ENCODE measurements at regions not wholly inside any gene's neighbourhood (a gene's known extent, or its start where the extent isn't known, plus 50 kb on each side); places are given as distances from the start of the nearest gene placed in this dataset.

DNA sequence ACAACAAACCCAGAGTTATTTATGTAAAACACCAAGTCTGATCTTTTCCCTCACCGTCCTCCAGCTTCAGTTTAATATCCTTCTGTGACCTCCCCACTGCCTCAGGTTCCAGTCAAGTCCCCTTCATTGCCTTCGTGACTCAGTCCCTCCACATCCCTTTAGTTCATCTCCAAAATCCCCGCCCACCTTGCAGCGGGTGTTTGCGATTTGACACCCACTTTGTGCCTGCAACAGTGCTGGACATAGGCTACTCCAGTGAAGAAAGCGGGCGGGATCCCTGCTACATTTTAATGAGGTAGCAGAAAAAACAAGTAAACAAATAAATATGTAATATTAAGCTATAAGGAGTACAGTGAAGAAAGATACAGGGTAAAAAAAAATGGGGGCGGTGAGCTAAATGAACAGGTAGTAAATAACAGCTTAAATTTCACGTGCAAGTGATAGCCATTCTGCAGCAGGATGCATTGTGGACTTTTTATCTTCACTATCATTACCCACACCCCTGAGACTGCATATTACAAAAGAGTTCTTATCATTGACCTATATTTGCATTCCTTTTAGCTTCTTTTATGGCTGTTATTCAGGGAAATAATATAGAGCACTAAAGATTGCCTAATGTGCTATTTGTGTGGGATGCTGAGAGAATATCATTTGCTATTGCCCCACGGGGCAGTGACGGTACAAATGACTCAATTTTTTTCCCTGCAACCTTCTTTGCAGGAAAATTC, 222.8 kb upstream of the NUDT4 start:
- peak; percentile 26 for DNase-seq (ENCODE audit: low spot score)

- no peak for DNase-seq (ENCODE audit: low spot score)
Observed at GRCh38 chr12:93156086-93156716, 221.5 kb upstream of the NUDT4 start.

- no peak for DNase-seq (ENCODE audit: low spot score)
Observed at GRCh38 chr12:93157279-93157678, 220.4 kb upstream of the NUDT4 start.

GRCh38 chr12:93158065-93158843, 219.5 kb upstream of the NUDT4 start:
- DNase-seq (ENCODE audit: low spot score), result no peak

DNA sequence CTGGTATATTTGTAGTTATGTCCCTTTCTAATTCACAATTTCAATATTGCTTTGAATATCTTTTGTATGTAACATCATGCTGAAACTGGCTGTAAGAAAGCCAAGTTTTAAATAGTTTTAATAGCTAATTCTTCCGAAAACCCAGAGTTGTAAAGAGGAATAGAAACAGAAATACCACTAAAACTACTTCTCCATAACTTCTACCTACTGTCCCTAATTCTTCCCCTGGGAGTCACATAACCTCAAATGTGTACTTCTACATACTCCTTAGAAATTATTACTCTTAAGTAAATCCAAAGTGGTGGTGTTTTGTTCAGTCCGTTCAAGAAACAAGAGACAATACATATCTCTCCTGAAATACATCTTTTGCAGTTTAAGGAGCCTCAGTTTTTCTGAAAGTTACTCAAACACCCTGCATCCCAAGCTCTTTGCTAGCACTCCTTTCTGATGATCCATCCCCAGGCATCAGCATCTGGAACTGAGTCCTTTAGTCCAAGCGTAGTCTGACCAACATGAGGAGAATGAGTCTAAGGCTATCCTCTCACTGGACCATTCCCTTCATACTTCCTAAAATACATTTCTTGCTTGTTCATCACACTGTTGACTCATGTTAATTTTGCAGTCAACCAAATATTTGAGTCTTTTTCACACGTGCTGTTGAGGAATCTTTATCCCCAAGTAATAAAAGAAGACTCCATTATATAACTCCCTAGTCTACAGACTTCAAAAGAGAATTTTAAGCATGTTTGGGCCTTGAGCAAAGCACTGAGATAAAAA, 214.3 kb upstream of the NUDT4 start:
- DNase-seq (ENCODE audit: low spot score), result no peak

DNA sequence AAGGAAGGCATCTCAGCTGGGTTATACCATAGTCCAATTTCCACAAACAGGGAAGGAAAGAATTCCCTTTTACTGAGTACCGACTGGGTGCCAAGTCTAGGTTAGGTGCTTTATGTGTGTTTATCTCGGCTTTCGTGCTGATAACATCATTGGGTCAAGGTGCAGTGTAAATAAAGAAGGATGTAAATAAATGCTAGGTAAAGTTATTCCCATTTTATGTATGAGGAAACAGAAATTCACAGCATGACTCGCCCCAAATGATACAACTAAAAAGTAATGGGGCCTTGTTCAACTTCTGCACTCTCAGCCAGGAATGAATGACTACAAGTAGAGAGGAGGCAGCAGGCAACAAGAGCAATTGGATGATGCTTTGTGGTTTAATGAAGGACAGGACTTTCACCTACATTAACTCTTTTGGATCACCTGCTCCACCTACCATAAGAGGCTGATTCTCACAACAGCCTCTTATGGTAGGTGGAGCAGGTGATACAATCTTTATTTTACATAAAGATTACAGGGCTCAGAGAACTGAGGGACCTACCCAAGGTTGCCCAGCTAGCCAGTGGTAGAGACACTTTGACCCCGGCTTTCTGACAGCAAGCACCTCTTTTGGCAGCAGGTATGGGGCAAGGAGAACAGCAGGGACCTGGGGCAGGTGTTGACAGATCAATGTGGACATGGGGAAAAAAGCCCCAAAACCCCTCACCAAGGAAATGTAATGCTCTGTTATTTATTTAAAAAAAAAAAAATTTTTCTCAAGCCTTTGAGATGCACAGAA, 213.4 kb upstream of the NUDT4 start:
- no peak for DNase-seq (ENCODE audit: low spot score)

- no peak for DNase-seq (ENCODE audit: low spot score)
Observed at GRCh38 chr12:93165384-93165932, 212.3 kb upstream of the NUDT4 start.

DNA sequence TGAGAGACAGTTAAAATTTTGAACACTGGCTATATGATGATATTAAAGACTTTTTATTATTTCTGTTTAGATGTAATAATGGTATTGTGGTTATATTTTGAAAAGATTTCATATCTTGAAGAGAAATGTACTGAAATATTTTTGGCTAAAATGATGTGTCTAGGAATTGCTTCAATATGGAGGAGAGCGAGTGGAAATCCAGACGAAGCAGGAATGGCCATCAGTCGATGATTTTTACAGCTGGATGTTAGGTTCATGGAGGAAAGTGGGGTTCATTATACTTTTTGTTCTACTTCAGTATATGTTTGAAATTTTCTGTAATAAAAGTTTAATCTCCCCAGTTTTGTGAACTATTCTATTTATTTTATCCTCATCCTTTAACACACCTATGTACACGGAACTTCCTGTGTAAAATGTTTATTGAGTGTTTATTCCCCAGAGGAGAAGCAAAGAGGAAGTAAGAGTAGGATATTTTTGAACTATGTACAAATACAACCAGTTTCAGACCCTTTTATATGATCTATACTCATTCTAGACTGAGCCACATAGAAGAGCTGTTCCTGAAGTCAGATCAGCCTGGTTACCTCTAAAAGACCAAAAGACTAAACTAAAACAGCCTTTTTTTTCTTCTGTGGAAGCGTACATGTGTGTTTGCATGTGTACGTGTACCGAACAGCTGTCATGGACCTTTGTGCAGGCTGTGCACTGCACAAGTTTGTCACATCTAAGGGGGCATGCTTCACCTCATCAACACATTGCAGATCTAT, 211.0 kb upstream of the NUDT4 start:
- no peak for DNase-seq (ENCODE audit: low spot score)

DNA sequence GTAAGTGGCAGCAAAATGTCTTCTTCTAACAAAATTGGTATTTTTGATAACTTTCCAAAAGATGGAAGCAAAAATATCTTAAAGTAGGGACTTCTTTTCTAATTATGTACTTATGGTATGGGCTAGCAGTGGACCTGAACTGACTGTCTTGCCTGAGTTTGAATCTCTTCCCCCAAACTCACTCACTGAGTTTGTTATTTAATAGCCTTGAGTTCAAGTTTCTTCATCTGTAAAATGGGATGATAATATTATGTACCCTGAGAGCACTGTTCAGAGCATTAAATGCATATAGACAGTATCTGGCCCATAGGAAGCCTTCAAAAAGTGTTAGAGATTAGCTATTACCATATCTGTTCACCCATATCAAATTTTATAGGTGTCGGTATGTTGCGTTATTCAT, 210.4 kb upstream of the NUDT4 start:
- DNase-seq (ENCODE audit: low spot score), result no peak

DNA sequence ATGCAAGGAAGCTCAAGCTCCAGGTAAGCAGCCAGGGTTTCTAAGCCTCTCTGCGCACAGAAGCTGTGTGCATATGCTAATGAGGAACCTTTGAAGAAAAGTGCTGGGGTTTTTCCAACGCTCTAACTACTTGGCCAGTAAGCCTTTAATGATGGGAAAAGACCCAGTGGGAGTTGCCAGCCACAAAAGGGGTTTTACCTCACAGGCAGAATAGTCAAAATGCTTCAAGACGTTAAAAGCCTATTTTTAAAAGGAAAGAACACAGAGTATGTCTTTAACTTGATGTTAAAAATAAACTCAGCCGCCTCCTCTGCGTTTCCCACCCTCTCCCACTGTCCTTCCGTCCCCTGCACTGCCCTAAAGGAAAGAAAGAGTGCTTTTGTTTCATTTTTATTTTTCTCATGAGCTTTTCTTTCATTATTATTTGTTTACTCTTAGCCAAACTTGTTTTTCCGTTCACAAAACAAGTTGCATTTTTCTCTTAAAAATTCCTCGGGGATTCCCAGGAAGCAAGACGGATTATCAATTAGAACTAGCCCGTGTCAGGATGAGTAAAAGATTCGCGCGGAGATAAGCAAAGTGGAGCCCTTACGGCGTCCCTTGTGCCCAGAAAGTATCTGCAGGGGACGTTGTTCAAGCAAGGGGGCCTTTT, 209.8 kb upstream of the NUDT4 start:
- DNase-seq (ENCODE audit: low spot score), result peak; percentile 47

DNA sequence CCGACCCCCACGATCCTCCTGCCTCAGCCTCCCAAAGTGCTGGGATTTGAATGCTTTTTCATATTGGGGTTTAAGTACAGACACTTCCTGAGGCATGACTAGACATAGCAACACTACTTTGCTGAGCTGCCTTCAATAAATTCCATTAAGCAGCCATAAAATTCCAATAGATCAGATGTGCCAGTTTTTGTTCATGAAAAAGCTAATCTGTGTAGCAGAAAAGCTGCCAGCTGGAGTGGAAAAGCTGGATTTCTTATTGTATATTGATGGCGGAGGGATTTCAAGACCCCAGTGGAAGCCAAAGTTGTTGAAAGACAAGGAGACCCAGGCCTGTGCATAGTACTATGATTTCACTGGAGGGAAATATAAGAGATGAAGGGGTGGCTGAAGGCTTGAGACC, 209.0 kb upstream of the NUDT4 start:
- no peak for DNase-seq (ENCODE audit: low spot score)

DNA sequence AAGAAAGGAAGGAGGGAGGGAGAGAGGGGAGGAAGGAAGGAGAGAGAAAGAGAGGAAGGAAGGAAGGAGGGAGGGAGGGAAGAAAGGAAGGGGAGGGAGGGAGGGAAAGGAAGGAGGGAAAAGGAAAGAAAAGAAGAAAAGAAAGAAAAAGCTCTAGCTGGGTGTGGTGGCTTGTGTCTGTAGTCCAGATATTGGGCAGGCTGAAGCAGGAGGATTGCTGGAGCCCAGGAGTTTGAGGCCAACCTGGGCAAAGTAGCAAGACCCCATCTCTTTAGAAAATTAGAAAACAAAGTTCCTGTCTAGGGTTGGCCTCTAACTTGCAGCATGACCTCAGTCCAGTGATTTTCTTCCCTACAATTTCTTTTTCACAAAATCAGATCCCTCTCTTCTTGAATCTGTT, 208.2 kb upstream of the NUDT4 start:
- DNase-seq (ENCODE audit: low spot score), result no peak

GRCh38 chr12:93170928-93171327, 206.8 kb upstream of the NUDT4 start:
- no peak for DNase-seq (ENCODE audit: low spot score)

GRCh38 chr12:93173178-93173957, 204.4 kb upstream of the NUDT4 start:
- DNase-seq (ENCODE audit: low spot score), result no peak

- DNase-seq (ENCODE audit: low spot score), result peak; percentile 40
Observed at GRCh38 chr12:93174048-93174447, 203.7 kb upstream of the NUDT4 start.

DNA sequence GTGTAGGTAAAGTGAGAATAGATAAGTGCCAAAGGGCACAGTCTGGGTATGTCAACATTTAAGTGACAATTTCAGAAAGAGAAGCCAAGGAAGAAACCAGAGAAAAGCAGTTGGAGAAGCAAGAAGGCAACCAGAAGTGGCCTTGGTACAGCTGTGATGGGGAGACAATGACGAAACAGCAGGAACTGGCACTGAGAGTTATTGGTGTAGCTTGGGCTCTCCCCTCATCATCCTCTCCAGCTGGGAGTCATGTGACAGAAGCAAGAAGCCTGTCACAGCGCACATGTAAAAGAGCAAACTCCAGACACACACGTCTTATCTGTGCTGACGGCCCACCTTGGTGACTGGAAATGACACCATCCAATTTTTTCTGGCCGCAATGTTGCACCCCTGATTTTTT, 203.3 kb upstream of the NUDT4 start:
- no peak for DNase-seq (ENCODE audit: low spot score)

DNA sequence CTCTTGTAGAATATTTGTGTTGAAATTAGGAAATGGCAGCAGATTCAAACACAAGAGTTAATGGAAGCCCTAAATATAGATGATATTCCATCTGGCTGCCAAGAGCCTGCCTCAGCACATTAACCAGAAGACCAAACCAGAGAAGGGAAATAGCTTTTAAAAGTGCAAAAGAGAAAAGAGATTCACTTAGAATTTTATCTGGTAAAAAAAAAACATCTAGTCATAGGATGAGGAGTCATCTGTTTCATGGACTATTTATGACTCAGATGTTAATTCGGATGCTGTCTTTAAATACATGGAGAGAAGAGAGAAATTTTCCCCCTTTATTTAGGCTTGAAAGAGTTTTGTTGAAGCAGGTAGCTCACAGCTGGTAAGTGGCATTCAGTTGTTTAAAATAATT, 201.6 kb upstream of the NUDT4 start:
- peak; percentile 68 for DNase-seq (ENCODE audit: low spot score)

DNA sequence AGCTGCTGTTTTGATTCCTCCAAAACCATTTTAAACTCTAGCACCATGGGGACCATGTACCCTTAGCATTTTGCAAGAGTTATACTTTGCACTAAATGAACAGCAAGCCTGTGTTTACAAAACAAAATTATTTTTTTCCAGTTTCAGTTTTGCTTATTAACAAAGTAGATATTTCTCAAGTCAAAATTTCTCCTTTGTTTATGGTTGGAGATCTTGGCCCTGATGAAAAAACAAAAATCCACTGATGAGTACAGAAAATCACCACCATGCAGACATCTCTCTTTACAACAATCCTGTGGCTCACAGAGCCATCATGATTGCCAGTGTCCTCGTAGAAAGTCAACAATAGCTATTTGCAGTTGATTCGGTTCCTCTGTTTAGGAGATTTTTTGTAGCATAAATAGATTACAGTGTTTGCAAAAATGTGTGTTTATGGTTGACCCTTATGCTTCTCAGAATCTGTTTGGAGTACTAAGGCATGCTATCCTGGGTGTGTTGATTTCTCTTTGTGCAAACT, 201.1 kb upstream of the NUDT4 start:
- DNase-seq (ENCODE audit: low spot score), result no peak
